ENCODE measurements at regions not wholly inside any gene's neighbourhood (a gene's known extent, or its start where the extent isn't known, plus 50 kb on each side); places are given as distances from the start of the nearest gene placed in this dataset.

DNA sequence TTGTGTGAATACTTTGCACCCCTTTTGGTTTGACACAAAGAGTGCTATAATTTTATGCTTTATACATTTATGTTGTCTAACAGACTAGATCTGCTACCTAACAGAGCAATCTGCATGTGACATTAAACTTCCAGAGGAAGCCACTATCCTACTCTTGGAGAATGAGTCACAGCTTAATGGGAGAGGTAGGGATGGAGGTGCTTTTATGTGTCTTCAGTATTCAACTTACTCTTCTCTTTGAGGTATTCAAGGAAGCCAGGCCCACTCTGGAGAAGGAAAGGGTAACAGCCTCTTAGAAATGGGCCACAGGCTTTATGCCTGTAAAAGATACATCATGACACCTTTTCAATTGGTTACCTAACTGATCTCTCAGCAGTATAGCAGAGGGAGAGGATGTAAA, 85.8 kb upstream of the NEUROD1 start:
- Histone ChIP-seq H3K4me1 (ENCODE audit: control insufficient read depth, insufficient read depth, low read length, unreplicated experiment) (no peaks in the 10 kb centered on the region), H3K79me2 (ENCODE audit: control insufficient read depth, insufficient read depth, low read length, unreplicated experiment) (no peaks in the 10 kb centered on the region), H2AFZ (ENCODE audit: low read length, unreplicated experiment) (no peak overlapping the region), H3K27ac (ENCODE audit: low read depth, low read length) (no peak overlapping the region), H3K27me3 (ENCODE audit: insufficient read depth, low read length) (no peaks in the 10 kb centered on the region), H3K4me3 (ENCODE audit: low read depth, low read length) (no peak overlapping the region), H3K36me3 (ENCODE audit: insufficient read depth, low read length) (no peaks in the 10 kb centered on the region)

DNA sequence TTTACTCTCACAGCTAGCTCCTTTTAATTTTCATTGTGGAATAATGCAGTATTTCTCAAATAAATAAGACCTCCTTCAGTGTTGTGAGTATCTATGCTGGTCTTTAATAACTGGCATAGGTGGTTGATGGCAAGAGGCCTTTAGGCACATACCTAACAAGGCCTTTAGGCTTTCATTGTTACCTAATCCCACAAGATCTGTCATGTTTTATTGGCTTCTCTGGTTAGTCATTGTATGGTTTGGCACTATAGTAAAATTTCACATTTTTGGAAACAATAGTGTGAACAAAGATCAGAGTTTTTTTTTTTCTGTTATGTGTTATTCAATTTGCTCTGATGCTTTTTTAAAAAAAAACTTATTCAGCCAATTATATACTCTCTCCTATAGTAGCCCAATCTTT, 89.8 kb upstream of the NEUROD1 start:
- Histone ChIP-seq H3K27me3 (ENCODE audit: insufficient read depth, low read length) (no peaks in the 10 kb centered on the region), H3K27ac (ENCODE audit: low read depth, low read length) (no peak overlapping the region), H3K79me2 (ENCODE audit: control insufficient read depth, insufficient read depth, low read length, unreplicated experiment) (no peaks in the 10 kb centered on the region), H3K36me3 (ENCODE audit: insufficient read depth, low read length) (no peaks in the 10 kb centered on the region), H3K4me1 (ENCODE audit: control insufficient read depth, insufficient read depth, low read length, unreplicated experiment) (peaks cover 8% of the 10 kb centered on the region), H3K4me3 (ENCODE audit: low read depth, low read length) (no peak overlapping the region), H2AFZ (ENCODE audit: low read length, unreplicated experiment) (no peak overlapping the region)

DNA sequence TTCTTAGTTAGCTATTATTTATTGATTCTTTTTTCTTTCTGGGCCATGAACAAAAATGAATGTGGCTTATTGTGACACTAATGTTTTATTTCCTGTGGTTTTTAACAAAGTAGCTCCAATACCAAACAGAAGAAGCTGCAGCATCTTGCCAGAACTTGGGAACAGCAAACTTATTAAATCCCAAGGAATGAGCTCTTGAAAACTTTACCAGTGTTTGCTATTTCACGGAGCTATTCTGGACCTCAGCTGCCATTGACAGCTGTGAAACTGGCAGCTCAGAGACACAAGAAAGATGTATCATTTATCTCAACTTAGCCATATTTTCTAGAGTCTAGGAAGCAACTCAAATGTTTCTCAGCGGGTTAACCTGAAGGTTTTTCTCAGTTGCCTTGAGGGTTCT, 91.0 kb upstream of the NEUROD1 start:
- Histone ChIP-seq H3K36me3 (ENCODE audit: insufficient read depth, low read length) (no peaks in the 10 kb centered on the region), H3K27ac (ENCODE audit: low read depth, low read length) (no peak overlapping the region), H3K27me3 (ENCODE audit: insufficient read depth, low read length) (no peaks in the 10 kb centered on the region), H2AFZ (ENCODE audit: low read length, unreplicated experiment) (no peak overlapping the region), H3K79me2 (ENCODE audit: control insufficient read depth, insufficient read depth, low read length, unreplicated experiment) (no peaks in the 10 kb centered on the region), H3K4me1 (ENCODE audit: control insufficient read depth, insufficient read depth, low read length, unreplicated experiment) (peaks cover 8% of the 10 kb centered on the region), H3K4me3 (ENCODE audit: low read depth, low read length) (no peak overlapping the region)

DNA sequence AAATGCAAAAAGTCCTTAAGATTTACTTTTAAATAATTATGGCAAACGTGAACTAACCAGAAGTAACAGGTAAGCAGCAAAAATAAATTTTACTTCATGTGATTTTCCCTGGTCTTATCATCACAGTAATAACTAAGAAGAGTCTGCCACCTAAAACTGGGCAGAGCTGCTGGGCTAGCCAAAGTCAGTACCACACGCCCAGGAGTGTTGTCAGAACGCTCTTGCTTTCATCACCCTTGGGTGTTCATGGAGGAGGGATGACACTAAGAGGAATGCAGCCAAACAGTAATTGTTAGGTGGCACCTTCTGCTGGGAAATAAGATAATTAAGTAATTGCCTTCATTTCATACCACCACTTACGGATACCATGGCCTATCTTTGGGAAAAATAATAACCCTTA, 92.0 kb upstream of the NEUROD1 start:
- no peak overlapping the region for H2AFZ ChIP-seq (ENCODE audit: low read length, unreplicated experiment)
- H3K4me1 ChIP-seq (ENCODE audit: control insufficient read depth, insufficient read depth, low read length, unreplicated experiment), result peaks cover 8% of the 10 kb centered on the region
- H3K36me3 ChIP-seq (ENCODE audit: insufficient read depth, low read length), result no peaks in the 10 kb centered on the region

DNA sequence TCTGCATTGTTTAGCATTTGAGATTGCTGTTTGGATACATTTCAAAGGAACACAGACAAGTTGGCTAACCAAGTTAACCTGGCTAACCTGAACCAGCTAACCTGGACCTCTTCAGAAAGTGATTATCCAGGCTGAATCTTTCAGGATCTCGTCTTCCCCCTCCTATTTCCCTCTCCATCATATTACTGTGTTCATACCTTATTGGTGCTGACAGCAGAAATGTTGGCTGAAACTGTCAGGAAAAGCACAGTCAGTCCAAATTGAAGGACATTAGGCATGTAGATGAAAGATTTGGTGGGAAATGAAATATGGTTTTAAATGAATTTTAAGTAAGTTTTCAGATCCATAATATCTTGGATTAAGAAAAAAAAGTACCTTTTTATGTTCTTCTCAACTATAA, 92.5 kb upstream of the NEUROD1 start:
- Histone ChIP-seq H3K79me2 (ENCODE audit: control insufficient read depth, insufficient read depth, low read length, unreplicated experiment) (no peaks in the 10 kb centered on the region), H3K36me3 (ENCODE audit: insufficient read depth, low read length) (no peaks in the 10 kb centered on the region), H3K27me3 (ENCODE audit: insufficient read depth, low read length) (no peaks in the 10 kb centered on the region), H3K27ac (ENCODE audit: low read depth, low read length) (no peak overlapping the region), H3K4me1 (ENCODE audit: control insufficient read depth, insufficient read depth, low read length, unreplicated experiment) (peaks cover 8% of the 10 kb centered on the region), H3K4me3 (ENCODE audit: low read depth, low read length) (no peak overlapping the region), H2AFZ (ENCODE audit: low read length, unreplicated experiment) (no peak overlapping the region)

More for the DNA sequence above, 92.0 kb upstream of the NEUROD1 start:
- Histone ChIP-seq H3K4me3 (ENCODE audit: low read depth, low read length) (no peak overlapping the region), H3K79me2 (ENCODE audit: control insufficient read depth, insufficient read depth, low read length, unreplicated experiment) (no peaks in the 10 kb centered on the region), H3K27me3 (ENCODE audit: insufficient read depth, low read length) (no peaks in the 10 kb centered on the region), H3K27ac (ENCODE audit: low read depth, low read length) (no peak overlapping the region)

DNA sequence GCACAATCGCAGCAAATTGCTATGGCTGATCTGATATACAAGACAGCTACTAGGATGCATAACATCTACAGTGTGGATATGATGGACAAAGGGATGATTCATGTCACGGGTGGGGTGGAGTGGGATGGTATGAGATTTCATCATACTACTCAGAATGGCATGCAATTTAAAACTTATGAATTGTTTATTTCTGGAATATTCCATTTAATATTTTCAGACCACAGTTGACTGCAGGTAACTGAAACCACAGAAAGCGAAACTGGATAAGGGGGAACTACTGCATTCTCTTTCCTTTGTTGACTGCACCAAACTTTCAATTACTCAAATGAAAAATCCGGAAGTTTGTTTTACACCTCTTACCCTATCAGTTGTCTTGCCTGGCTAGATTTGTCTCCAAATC, 94.4 kb upstream of the NEUROD1 start:
- H3K79me2 ChIP-seq (ENCODE audit: control insufficient read depth, insufficient read depth, low read length, unreplicated experiment), result no peaks in the 10 kb centered on the region
- H3K27ac ChIP-seq (ENCODE audit: low read depth, low read length), result no peak overlapping the region
- peaks cover 19% of the 10 kb centered on the region for H3K4me1 ChIP-seq (ENCODE audit: control insufficient read depth, insufficient read depth, low read length, unreplicated experiment)

DNA sequence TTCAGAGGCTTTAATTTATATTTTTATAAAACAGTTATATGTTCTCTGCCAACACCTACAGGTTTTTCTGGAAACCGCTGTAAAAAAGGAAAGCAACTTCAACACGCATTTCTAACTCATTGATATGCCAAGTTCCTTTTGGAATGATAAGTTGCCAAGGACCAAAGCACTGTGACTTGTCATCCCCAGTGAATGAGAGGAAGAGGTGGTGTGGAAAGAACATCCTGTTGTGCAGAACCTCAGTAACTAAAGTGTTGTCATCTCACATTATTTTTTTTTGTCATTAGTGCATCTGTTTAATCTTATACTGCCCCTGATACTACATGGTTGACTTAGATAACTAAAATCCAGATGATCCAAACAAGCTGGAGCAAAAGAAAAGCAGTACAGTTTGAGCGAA, 96.0 kb upstream of the NEUROD1 start:
- H3K36me3 ChIP-seq (ENCODE audit: insufficient read depth, low read length), result no peaks in the 10 kb centered on the region
- H2AFZ ChIP-seq (ENCODE audit: low read length, unreplicated experiment), result no peak overlapping the region
- H3K27ac ChIP-seq (ENCODE audit: low read depth, low read length), result no peak overlapping the region
- no peaks in the 10 kb centered on the region for H3K27me3 ChIP-seq (ENCODE audit: insufficient read depth, low read length)
- H3K79me2 ChIP-seq (ENCODE audit: control insufficient read depth, insufficient read depth, low read length, unreplicated experiment), result no peaks in the 10 kb centered on the region
- peaks cover 32% of the 10 kb centered on the region for H3K4me1 ChIP-seq (ENCODE audit: control insufficient read depth, insufficient read depth, low read length, unreplicated experiment)
- no peak overlapping the region for H3K4me3 ChIP-seq (ENCODE audit: low read depth, low read length)

More for the DNA sequence above, 94.4 kb upstream of the NEUROD1 start:
- Histone ChIP-seq H2AFZ (ENCODE audit: low read length, unreplicated experiment) (no peak overlapping the region), H3K36me3 (ENCODE audit: insufficient read depth, low read length) (no peaks in the 10 kb centered on the region), H3K4me3 (ENCODE audit: low read depth, low read length) (no peak overlapping the region), H3K27me3 (ENCODE audit: insufficient read depth, low read length) (no peaks in the 10 kb centered on the region)

DNA sequence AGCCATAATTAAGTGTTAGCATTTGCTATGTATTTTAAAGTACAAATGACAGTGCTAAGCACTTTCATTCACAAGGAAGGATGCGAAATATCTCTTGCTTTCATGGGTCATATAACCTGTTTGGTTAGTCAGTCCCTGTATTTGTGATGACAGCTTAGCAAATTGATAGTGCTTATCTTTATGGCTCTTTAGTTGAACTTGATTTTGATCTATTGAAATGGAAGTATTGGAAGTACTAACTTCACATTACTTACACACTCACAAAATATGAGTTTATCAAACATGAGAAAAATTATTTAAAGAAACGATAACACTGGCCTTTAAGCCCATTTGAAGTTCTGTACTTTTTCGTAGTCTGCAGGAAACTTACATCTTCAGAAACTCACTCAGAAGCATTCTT, 97.4 kb upstream of the NEUROD1 start:
- Histone ChIP-seq H3K27ac (ENCODE audit: low read depth, low read length) (no peak overlapping the region), H3K27me3 (ENCODE audit: insufficient read depth, low read length) (no peaks in the 10 kb centered on the region), H3K4me3 (ENCODE audit: low read depth, low read length) (no peak overlapping the region), H3K36me3 (ENCODE audit: insufficient read depth, low read length) (no peaks in the 10 kb centered on the region), H2AFZ (ENCODE audit: low read length, unreplicated experiment) (no peak overlapping the region), H3K4me1 (ENCODE audit: control insufficient read depth, insufficient read depth, low read length, unreplicated experiment) (peaks cover 32% of the 10 kb centered on the region), H3K79me2 (ENCODE audit: control insufficient read depth, insufficient read depth, low read length, unreplicated experiment) (no peaks in the 10 kb centered on the region)

DNA sequence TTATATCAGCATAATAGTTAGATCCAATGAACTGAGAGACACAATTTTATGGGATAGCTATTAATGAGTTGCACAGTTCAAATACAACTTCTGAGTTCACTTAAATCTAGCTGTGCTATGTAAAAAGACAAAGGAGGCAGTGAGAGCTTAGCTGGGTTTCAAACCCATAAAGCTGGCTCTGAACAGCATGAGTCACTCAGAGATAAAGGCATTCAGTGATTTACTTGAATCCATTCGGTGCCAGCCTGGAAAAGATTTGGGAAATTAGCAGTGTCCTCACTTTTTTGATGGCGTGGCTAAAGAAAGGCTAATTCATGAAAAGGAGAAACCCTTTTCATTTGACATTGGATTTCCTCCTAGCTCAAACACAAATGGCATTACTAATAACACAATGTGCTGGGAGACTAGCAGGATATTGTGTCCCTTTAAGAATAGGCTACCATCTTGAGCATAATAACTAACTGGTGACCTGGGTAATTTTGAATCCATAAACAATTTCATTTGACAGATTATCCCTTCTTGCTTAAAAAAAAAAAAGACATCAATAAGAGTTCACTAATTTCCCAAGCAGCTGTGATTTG, 98.4 kb upstream of the NEUROD1 start:
- Histone ChIP-seq H3K4me1 (ENCODE audit: control insufficient read depth, insufficient read depth, low read length, unreplicated experiment) (peaks cover 32% of the 10 kb centered on the region), H3K4me3 (ENCODE audit: low read depth, low read length) (no peak overlapping the region), H3K27ac (ENCODE audit: low read depth, low read length) (no peak overlapping the region)

DNA sequence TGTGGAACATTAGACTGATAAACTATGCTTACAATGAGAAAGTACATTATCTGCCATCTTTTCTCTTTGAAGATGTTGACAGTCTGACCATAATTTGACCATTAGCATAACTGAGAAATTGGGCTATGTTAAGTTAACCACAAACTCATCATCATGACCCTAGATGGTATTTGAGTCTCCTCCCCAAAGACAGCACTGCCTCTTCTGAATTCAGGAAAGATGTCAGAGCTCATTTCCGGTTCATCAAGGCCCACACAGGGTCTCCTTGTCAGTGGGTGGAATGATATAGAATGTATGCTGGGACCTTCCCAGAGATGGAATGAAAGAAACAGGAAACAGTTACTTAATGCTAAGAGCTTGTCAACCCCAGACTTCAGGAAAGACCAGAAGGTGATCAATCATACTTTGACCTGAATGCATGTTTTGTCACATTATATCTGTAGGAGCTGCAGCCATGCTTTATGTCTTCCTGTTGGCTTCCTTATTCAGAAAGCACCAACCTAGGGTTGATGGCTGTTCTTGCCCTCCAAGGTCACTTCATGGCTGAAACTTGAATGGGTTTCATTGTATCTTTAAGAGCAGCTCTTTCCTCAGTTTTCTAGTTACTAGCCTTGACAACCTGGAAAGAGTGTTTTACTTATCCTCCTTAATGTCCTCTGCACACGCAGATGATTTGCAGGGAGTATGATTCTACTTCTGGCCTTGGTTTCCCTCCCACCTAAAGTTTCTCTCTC, 99.1 kb upstream of the NEUROD1 start:
- peaks cover 35% of the 10 kb centered on the region for H3K4me1 ChIP-seq (ENCODE audit: control insufficient read depth, insufficient read depth, low read length, unreplicated experiment)
- H3K79me2 ChIP-seq (ENCODE audit: control insufficient read depth, insufficient read depth, low read length, unreplicated experiment), result no peaks in the 10 kb centered on the region
- no peak overlapping the region for H3K27ac ChIP-seq (ENCODE audit: low read depth, low read length)
- H3K27me3 ChIP-seq (ENCODE audit: insufficient read depth, low read length), result no peaks in the 10 kb centered on the region
- H2AFZ ChIP-seq (ENCODE audit: low read length, unreplicated experiment), result no peak overlapping the region
- no peak overlapping the region for H3K4me3 ChIP-seq (ENCODE audit: low read depth, low read length)
- H3K36me3 ChIP-seq (ENCODE audit: insufficient read depth, low read length), result no peaks in the 10 kb centered on the region

More for the DNA sequence above, 98.4 kb upstream of the NEUROD1 start:
- Histone ChIP-seq H3K79me2 (ENCODE audit: control insufficient read depth, insufficient read depth, low read length, unreplicated experiment) (no peaks in the 10 kb centered on the region), H3K27me3 (ENCODE audit: insufficient read depth, low read length) (no peaks in the 10 kb centered on the region), H3K36me3 (ENCODE audit: insufficient read depth, low read length) (no peaks in the 10 kb centered on the region), H2AFZ (ENCODE audit: low read length, unreplicated experiment) (no peak overlapping the region)

DNA sequence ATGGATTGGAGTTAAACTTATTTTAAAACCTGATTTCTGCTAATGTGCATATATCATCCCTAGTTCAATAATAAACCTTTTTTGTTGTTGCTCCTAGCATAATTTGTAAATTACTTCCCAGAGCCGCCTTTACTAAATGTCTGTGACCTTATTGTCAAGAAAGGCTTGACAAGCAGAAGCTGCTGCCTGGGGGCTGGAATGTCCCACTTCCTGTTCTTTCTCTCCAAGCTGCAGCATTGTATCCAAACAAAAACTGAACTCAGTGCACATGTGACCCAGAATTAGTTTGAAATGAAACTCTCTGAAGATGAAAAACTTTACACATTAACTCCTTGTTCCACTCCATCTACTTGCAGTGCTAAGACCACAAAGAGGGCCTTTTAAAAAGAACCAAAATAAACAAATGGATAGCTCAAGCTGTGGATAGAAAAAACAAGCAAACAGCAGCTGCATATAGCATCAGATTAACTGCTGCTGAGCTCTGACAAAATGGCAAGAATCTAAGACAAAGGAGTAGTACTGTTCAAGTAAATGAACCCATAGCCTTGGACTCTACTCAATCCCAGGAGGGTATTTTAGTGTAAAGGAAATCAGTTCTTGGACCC, 99.8 kb upstream of the NEUROD1 start:
- Histone ChIP-seq H3K36me3 (ENCODE audit: insufficient read depth, low read length) (no peaks in the 10 kb centered on the region), H3K79me2 (ENCODE audit: control insufficient read depth, insufficient read depth, low read length, unreplicated experiment) (no peaks in the 10 kb centered on the region), H3K4me1 (ENCODE audit: control insufficient read depth, insufficient read depth, low read length, unreplicated experiment) (peaks cover 34% of the 10 kb centered on the region), H3K27me3 (ENCODE audit: insufficient read depth, low read length) (no peaks in the 10 kb centered on the region), H3K4me3 (ENCODE audit: low read depth, low read length) (no peak overlapping the region), H3K27ac (ENCODE audit: low read depth, low read length) (no peak overlapping the region), H2AFZ (ENCODE audit: low read length, unreplicated experiment) (peak overlapping the region; percentile 47)

Data from ACC112 (cell line).